ENCODE measurements at regions not wholly inside any gene's neighbourhood (a gene's known extent, or its start where the extent isn't known, plus 50 kb on each side); places are given as distances from the start of the nearest gene placed in this dataset.

GRCh38 chr1:245046315-245046714 is 108.5 kb upstream of the KIF26B start:
- Mint-ChIP-seq H3K4me1 (peaks cover 3% of the 10 kb centered on the region), H3K9me3 (ENCODE audit: low read depth) (no peaks in the 10 kb centered on the region), H3K36me3 (ENCODE audit: low read depth) (no peaks in the 10 kb centered on the region), H3K27ac (no peak overlapping the region), H3K4me3 (no peak overlapping the region), H3K27me3 (no peaks in the 10 kb centered on the region)
- intact Hi-C loops (cut with DNase I, micrococcal nuclease), result loop anchor here in 1 of 2 experiments (10.0 kb wide), 1 partner anchor 212 kb away; the partner anchor contains the start of gene COX20
- ChIA-PET POLR2A (no interaction called here), CTCF (interaction anchor here (0.6 to 1.0 kb wide), 3 partner anchors 9 to 215 kb away, joined by 3 to 5 read pairs (median 3); partner anchors contain the start of gene HNRNPU)
- ATAC-seq, result no peak
- DNase-seq, result no peak

GRCh38 chr1:245045087-245045881 is 109.5 kb upstream of the KIF26B start:
- intact Hi-C loops (cut with DNase I, micrococcal nuclease), result loop anchor here in 1 of 2 experiments (10.0 kb wide), 1 partner anchor 210 kb away; the partner anchor contains the start of gene COX20
- ATAC-seq, result no peak
- POLR2A ChIA-PET, result no interaction called here
- Mint-ChIP-seq H3K27ac (no peak overlapping the region), H3K4me1 (no peaks in the 10 kb centered on the region), H3K36me3 (ENCODE audit: low read depth) (no peaks in the 10 kb centered on the region), H3K9me3 (ENCODE audit: low read depth) (no peaks in the 10 kb centered on the region), H3K27me3 (no peaks in the 10 kb centered on the region), H3K4me3 (no peak overlapping the region)
- CTCF ChIA-PET, result interaction anchor here (0.6 kb wide), 1 partner anchor 214 kb away, joined by 3 read pairs; no protein-coding TSS in a partner anchor
- no peak for DNase-seq

GRCh38 chr1:245043611-245043940 is 111.2 kb upstream of the KIF26B start:
- ChIA-PET POLR2A (no interaction called here), CTCF (interaction anchor here (0.8 to 3.7 kb wide), 20 partner anchors 8 to 439 kb away, joined by 3 to 60 read pairs (median 5); partner anchors contain the start of gene HNRNPU)
- DNase-seq (no peak), ATAC-seq (no peak)
- intact Hi-C loops (cut with DNase I, micrococcal nuclease), result loop anchor here (2.0 to 10.0 kb wide), 4 partner anchors 73 to 209 kb away; partner anchors contain the start of genes COX20 (in 1 of the 2) and HNRNPU (in 1 of the 2)
- H3K9me3 Mint-ChIP-seq (ENCODE audit: low read depth), result no peaks in the 10 kb centered on the region
- no peak overlapping the region for H3K4me3 Mint-ChIP-seq
- no peak overlapping the region for H3K27ac Mint-ChIP-seq
- no peaks in the 10 kb centered on the region for H3K27me3 Mint-ChIP-seq
- no peaks in the 10 kb centered on the region for H3K36me3 Mint-ChIP-seq (ENCODE audit: low read depth)
- no peaks in the 10 kb centered on the region for H3K4me1 Mint-ChIP-seq

GRCh38 chr1:245041058-245041698 is 113.6 kb upstream of the KIF26B start:
- Mint-ChIP-seq H3K27ac (no peak overlapping the region), H3K9me3 (ENCODE audit: low read depth) (no peaks in the 10 kb centered on the region), H3K4me1 (no peaks in the 10 kb centered on the region), H3K27me3 (no peaks in the 10 kb centered on the region), H3K4me3 (no peak overlapping the region), H3K36me3 (ENCODE audit: low read depth) (no peaks in the 10 kb centered on the region)
- DNase-seq (no peak), ATAC-seq (no peak)
- CTCF ChIA-PET, result interaction anchor here (1.0 to 3.7 kb wide), 11 partner anchors 8 to 437 kb away, joined by 3 to 60 read pairs (median 11); no protein-coding TSS in a partner anchor
- POLR2A ChIA-PET, result no interaction called here
- intact Hi-C loops (cut with DNase I, micrococcal nuclease), result loop anchor here in 1 of 2 experiments (10.0 kb wide), 1 partner anchor 206 kb away; the partner anchor contains the start of gene COX20

- H3K27me3 Mint-ChIP-seq, result no peaks in the 10 kb centered on the region
- POLR2A ChIA-PET, result no interaction called here
- H3K4me1 Mint-ChIP-seq, result no peaks in the 10 kb centered on the region
- no peaks in the 10 kb centered on the region for H3K36me3 Mint-ChIP-seq (ENCODE audit: low read depth)
- no peak for DNase-seq
- H3K4me3 Mint-ChIP-seq, result no peak overlapping the region
- no peaks in the 10 kb centered on the region for H3K9me3 Mint-ChIP-seq (ENCODE audit: low read depth)
- CTCF ChIA-PET, result interaction anchor here (1.3 kb wide), 1 partner anchor 152 kb away, joined by 3 read pairs; no protein-coding TSS in a partner anchor
- no peak overlapping the region for H3K27ac Mint-ChIP-seq
- ATAC-seq, result no peak
- intact Hi-C loops (cut with DNase I, micrococcal nuclease), result no loop called here
These were observed 115.6 kb upstream of the KIF26B start for GRCh38 chr1:245039196-245039595.

GRCh38 chr1:245036102-245036501 is 118.7 kb upstream of the KIF26B start:
- Mint-ChIP-seq H3K4me3 (no peak overlapping the region), H3K4me1 (no peaks in the 10 kb centered on the region), H3K9me3 (ENCODE audit: low read depth) (no peaks in the 10 kb centered on the region), H3K36me3 (ENCODE audit: low read depth) (no peaks in the 10 kb centered on the region), H3K27ac (no peak overlapping the region), H3K27me3 (no peaks in the 10 kb centered on the region)
- ATAC-seq, result no peak
- CTCF ChIA-PET, result interaction anchor here (1.0 to 1.6 kb wide), 2 partner anchors 16 to 28 kb away, joined by 3 to 4 read pairs; no protein-coding TSS in a partner anchor
- no peak for DNase-seq
- POLR2A ChIA-PET, result no interaction called here
- intact Hi-C loops (cut with DNase I, micrococcal nuclease), result no loop called here

- H3K9me3 Mint-ChIP-seq (ENCODE audit: low read depth), result no peaks in the 10 kb centered on the region
- POLR2A ChIA-PET, result no interaction called here
- no peak overlapping the region for H3K4me3 Mint-ChIP-seq
- no peaks in the 10 kb centered on the region for H3K36me3 Mint-ChIP-seq (ENCODE audit: low read depth)
- peaks cover 4% of the 10 kb centered on the region for H3K4me1 Mint-ChIP-seq
- no peak for DNase-seq
- H3K27me3 Mint-ChIP-seq, result no peaks in the 10 kb centered on the region
- no peak overlapping the region for H3K27ac Mint-ChIP-seq
- CTCF ChIA-PET, result interaction anchor here (1.0 to 1.2 kb wide), 2 partner anchors 11 to 14 kb away, joined by 3 to 11 read pairs; no protein-coding TSS in a partner anchor
- ATAC-seq, result no peak
- intact Hi-C loops (cut with DNase I, micrococcal nuclease), result no loop called here
These were observed 123.7 kb upstream of the KIF26B start for GRCh38 chr1:245031041-245031440.

GRCh38 chr1:245026247-245026646 is 128.5 kb upstream of the KIF26B start:
- POLR2A ChIA-PET, result no interaction called here
- Mint-ChIP-seq H3K27me3 (no peaks in the 10 kb centered on the region), H3K27ac (no peak overlapping the region), H3K4me3 (no peak overlapping the region), H3K36me3 (ENCODE audit: low read depth) (no peaks in the 10 kb centered on the region), H3K4me1 (peaks cover 4% of the 10 kb centered on the region), H3K9me3 (ENCODE audit: low read depth) (no peaks in the 10 kb centered on the region)
- DNase-seq (no peak), ATAC-seq (no peak)
- CTCF ChIA-PET, result interaction anchor here (2.4 kb wide), 1 partner anchor 16 kb away, joined by 10 read pairs; no protein-coding TSS in a partner anchor
- intact Hi-C loops (cut with DNase I, micrococcal nuclease), result no loop called here

- intact Hi-C loops (cut with DNase I, micrococcal nuclease), result no loop called here
- Mint-ChIP-seq H3K36me3 (ENCODE audit: low read depth) (no peaks in the 10 kb centered on the region), H3K27ac (no peak overlapping the region), H3K9me3 (ENCODE audit: low read depth) (no peaks in the 10 kb centered on the region), H3K4me1 (peaks cover 4% of the 10 kb centered on the region), H3K27me3 (no peaks in the 10 kb centered on the region), H3K4me3 (no peak overlapping the region)
- CTCF ChIA-PET, result interaction anchor here (2.4 kb wide), 1 partner anchor 17 kb away, joined by 10 read pairs; no protein-coding TSS in a partner anchor
- POLR2A ChIA-PET, result no interaction called here
- DNase-seq (no peak), ATAC-seq (no peak)
These were observed 129.3 kb upstream of the KIF26B start for GRCh38 chr1:245025525-245025924.

- Mint-ChIP-seq H3K36me3 (ENCODE audit: low read depth) (no peaks in the 10 kb centered on the region), H3K27ac (no peak overlapping the region), H3K9me3 (ENCODE audit: low read depth) (no peaks in the 10 kb centered on the region), H3K4me1 (peaks cover 9% of the 10 kb centered on the region), H3K4me3 (no peak overlapping the region), H3K27me3 (no peaks in the 10 kb centered on the region)
- no peak for DNase-seq
- POLR2A ChIA-PET, result no interaction called here
- CTCF ChIA-PET, result no interaction called here
- no peak for ATAC-seq
- intact Hi-C loops (cut with DNase I, micrococcal nuclease), result no loop called here
These were observed 131.6 kb upstream of the KIF26B start for GRCh38 chr1:245023222-245023621.

GRCh38 chr1:245019910-245020486 is 134.8 kb upstream of the KIF26B start:
- ChIA-PET POLR2A (no interaction called here), CTCF (interaction anchor here (0.7 to 2.3 kb wide), 3 partner anchors 16 to 64 kb away, joined by 3 to 6 read pairs (median 3); no protein-coding TSS in a partner anchor)
- Mint-ChIP-seq H3K27ac (no peak overlapping the region), H3K4me3 (no peak overlapping the region), H3K27me3 (no peaks in the 10 kb centered on the region), H3K36me3 (ENCODE audit: low read depth) (no peaks in the 10 kb centered on the region), H3K9me3 (ENCODE audit: low read depth) (no peaks in the 10 kb centered on the region), H3K4me1 (peaks cover 13% of the 10 kb centered on the region)
- no peak for DNase-seq
- intact Hi-C loops (cut with DNase I, micrococcal nuclease), result no loop called here
- no peak for ATAC-seq

Measured in activated CD4-positive, alpha-beta T cell treated with anti-CD3 and anti-CD28 coated beads for 36 hours (primary cell).